Transverse colon (tissue), 4 donors: ENCODE measurements at regions not wholly inside any gene's neighbourhood (a gene's known extent, or its start where the extent isn't known, plus 50 kb on each side); places are given as distances from the start of the nearest gene placed in this dataset.

Source experiments
- DNase-seq: peaks from one replicate; pipeline ENCODE4 v3.0.0-alpha.2; 2019
- H3K27ac ChIP-seq, 4 donors: fragments of 200-600 bp; sonication (generic); 2 replicates each; pipeline ENCODE4 v1.5.1; 2016 to 2018; ENCODE audit warnings: inconsistent platforms in 4 of 4
- H3K27me3 ChIP-seq: fragments of 200-600 bp; sonication (generic); 2 replicates; pipeline ENCODE4 v1.5.1; 2017; ENCODE audit warnings: inconsistent platforms
- H3K36me3 ChIP-seq, 4 donors: fragments of 200-600 bp; sonication (generic); 2 replicates each; pipeline ENCODE4 v1.5.1; 2017 to 2019; ENCODE audit warnings: inconsistent platforms in 4 of 4
- H3K4me1 ChIP-seq, 4 donors: fragments of 200-600 bp; sonication (generic); 2 replicates each; pipeline ENCODE4 v1.5.1; 2017 to 2020; ENCODE audit warnings: inconsistent platforms in 4 of 4
- H3K4me3 ChIP-seq, 4 donors: fragments of 200-600 bp; sonication (generic); 1 replicate in 1 of 4; 2 replicates in 3 of 4; pipeline versions ENCODE4 v1.5.1 to v1.6.1; 2017 to 2019; ENCODE audit warnings: inconsistent platforms in 4 of 4
- H3K9me3 ChIP-seq, 2 donors: fragments of 200-600 bp; sonication (generic); 2 replicates each; pipeline ENCODE4 v1.5.1; 2017 to 2019; ENCODE audit warnings: inconsistent platforms in 2 of 2
- EP300 ChIP-seq: sonication (generic); formaldehyde crosslinking; IDR thresholded peaks from one replicate; pipeline ENCODE4 v1.6.1; 2017; ENCODE audit warnings: antibody characterized with exemption, low read depth
- POLR2A ChIP-seq: fragments of 450-650 bp; IDR thresholded peaks from one replicate; pipeline ENCODE4 v1.6.1; 2016; ENCODE audit warnings: antibody characterized with exemption, mild to moderate bottlenecking, moderate library complexity
- POLR2AphosphoS5 ChIP-seq, 3 donors: sonication (generic); formaldehyde crosslinking; IDR thresholded peaks; one replicate each; pipeline ENCODE4 v1.6.1; 2016; ENCODE audit warnings: antibody characterized with exemption in 3 of 3
- WGBS, 2 donors: methylation state at CpG; one replicate each; pipeline ENCODE4 v1.1.5; 2018; ENCODE audit warnings: low coverage in 1 of 2; 5-methylcytosine and 5-hydroxymethylcytosine counted together
- in situ Hi-C, 4 donors: fragments of 200-750 bp; cut with MboI; loops; one replicate each; pipeline versions ENCODE4 v1.15.0 to v1.15.1; 2017; ENCODE audit warnings: low sequenced_read_pairs in 3 of 4, low pct_ligation_motif_present in 1 of 4, low pct_unique_long_range_greater_than_20kb in 1 of 4
- intact Hi-C: fragments of 100-400 bp; cut with DNase I; formaldehyde crosslinking; loops from one replicate; pipeline ENCODE4 v1.15.1; 2023; ENCODE audit warnings: low total_unique reads
- TF ChIP-seq, protein P1 (sequence below), 5 experiments: fragments of 200-600 bp in 3 of 5; fragments of 450-650 bp in 2 of 5; sonication (generic) in 3 of 5; IDR thresholded peaks; 1 replicate in 2 of 5; 2 replicates in 3 of 5; pipeline ENCODE4 v1.5.1; 2016 to 2017; ENCODE audit warnings: antibody characterized with exemption in 5 of 5, inconsistent platforms in 3 of 5, mild to moderate bottlenecking in 2 of 5, moderate library complexity in 1 of 5

DNA sequence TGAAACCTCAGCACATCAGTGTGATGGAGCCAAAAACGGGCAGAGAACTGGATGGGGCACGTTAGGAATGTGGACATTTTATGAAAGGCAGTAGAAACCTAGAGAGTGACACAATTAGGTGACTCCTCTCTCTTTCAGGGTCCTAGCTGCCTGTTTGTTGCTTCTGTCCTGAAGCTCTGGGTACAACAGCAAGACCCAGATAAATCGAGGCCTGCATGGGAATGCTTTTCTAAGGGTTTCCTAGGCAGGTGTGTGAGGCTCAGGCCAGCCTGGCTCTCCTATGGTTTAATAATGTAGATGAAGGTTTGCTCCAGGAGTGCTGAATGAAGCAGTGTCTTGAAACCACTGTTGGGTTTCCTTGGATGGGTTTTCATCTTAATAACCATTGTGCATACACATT, 517.1 kb upstream of the RAB6C start:
- no peak overlapping the region for H3K4me3 ChIP-seq
- H3K27ac ChIP-seq = no peak overlapping the region
- H3K36me3 ChIP-seq = no peaks in the 10 kb centered on the region
- no peaks in the 10 kb centered on the region for H3K9me3 ChIP-seq
- WGBS, 2 donors = 40 to 45% methylated on average over 2 to 3 of the region's 3 CpGs
- in situ Hi-C loops = no loop called here
- H3K4me1 ChIP-seq = no peaks in the 10 kb centered on the region
- intact Hi-C loops = no loop called here
- H3K27me3 ChIP-seq = no peaks in the 10 kb centered on the region
- TF ChIP-seq POLR2A = no peak
- DNase-seq = no peak

DNA sequence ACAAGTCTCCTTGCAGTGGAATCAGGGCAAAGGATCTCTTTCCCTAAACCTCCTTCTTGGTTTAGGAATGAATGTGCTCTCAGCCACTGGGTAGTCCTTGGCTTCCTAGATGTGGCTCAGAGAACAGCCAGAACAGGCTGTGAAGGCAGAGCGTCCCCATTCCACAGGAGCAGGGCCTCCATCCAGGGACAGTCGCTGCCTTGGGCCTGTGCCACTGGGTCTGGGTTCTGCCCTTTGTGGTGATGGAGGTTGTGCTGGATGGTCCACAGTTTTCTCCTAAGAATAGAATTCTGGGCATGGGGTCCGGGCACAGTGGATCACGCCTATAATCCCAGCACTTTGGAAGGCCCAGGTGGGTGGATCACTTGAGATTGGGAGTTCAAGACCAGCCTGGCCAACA, 516.5 kb upstream of the RAB6C start:
- no peaks in the 10 kb centered on the region for H3K4me1 ChIP-seq
- DNase-seq = no peak
- H3K9me3 ChIP-seq = no peaks in the 10 kb centered on the region
- H3K36me3 ChIP-seq = no peaks in the 10 kb centered on the region
- no peaks in the 10 kb centered on the region for H3K27me3 ChIP-seq
- H3K27ac ChIP-seq = no peak overlapping the region
- TF ChIP-seq POLR2AphosphoS5 (IDR thresholded peaks at IDR 0.05) (no peak), POLR2A (no peak), EP300 (no peak)
- TF ChIP-seq, protein P1, sequence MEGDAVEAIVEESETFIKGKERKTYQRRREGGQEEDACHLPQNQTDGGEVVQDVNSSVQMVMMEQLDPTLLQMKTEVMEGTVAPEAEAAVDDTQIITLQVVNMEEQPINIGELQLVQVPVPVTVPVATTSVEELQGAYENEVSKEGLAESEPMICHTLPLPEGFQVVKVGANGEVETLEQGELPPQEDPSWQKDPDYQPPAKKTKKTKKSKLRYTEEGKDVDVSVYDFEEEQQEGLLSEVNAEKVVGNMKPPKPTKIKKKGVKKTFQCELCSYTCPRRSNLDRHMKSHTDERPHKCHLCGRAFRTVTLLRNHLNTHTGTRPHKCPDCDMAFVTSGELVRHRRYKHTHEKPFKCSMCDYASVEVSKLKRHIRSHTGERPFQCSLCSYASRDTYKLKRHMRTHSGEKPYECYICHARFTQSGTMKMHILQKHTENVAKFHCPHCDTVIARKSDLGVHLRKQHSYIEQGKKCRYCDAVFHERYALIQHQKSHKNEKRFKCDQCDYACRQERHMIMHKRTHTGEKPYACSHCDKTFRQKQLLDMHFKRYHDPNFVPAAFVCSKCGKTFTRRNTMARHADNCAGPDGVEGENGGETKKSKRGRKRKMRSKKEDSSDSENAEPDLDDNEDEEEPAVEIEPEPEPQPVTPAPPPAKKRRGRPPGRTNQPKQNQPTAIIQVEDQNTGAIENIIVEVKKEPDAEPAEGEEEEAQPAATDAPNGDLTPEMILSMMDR (IDR thresholded peaks at IDR 0.05) = no peak
- intact Hi-C loops = no loop called here
- in situ Hi-C loops = no loop called here
- no peak overlapping the region for H3K4me3 ChIP-seq
- 76% methylated on average over 4 of the region's 4 CpGs; no CpG with 5 or more reads in 1 of the 2 donors for WGBS, 2 donors

DNA sequence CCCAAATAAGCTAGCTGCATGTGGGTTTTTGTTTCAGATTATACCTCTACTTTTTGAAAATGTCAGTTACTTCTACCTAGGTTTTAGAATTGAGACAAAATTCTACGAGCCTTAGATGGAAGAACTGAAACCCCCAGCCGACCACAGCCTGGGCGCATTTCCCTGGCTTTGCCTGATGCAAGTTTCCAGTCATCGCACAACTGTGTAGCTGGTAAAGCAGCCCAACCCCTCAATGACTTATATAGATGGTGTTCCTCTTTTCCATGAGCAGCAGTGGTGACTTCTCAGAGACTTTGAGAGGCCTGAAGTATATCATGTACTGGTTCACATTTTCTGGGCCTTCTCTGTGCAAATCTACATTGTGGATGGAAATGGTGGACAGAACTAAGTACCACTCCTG, 515.4 kb upstream of the RAB6C start:
- no peak overlapping the region for H3K4me3 ChIP-seq
- H3K36me3 ChIP-seq = no peaks in the 10 kb centered on the region
- no peak overlapping the region for H3K27ac ChIP-seq
- intact Hi-C loops (no loop called here), in situ Hi-C loops (no loop called here)
- WGBS, 2 donors = 92% methylated on average over 4 of the region's 4 CpGs; no CpG with 5 or more reads in 1 of the 2 donors
- H3K9me3 ChIP-seq = no peaks in the 10 kb centered on the region
- no peaks in the 10 kb centered on the region for H3K27me3 ChIP-seq
- H3K4me1 ChIP-seq = no peaks in the 10 kb centered on the region
- no peak for DNase-seq
- TF ChIP-seq, protein P1 (IDR thresholded peaks at IDR 0.05) = no peak
- TF ChIP-seq EP300 (no peak), POLR2A (no peak), POLR2AphosphoS5 (IDR thresholded peaks at IDR 0.05) (no peak)

DNA sequence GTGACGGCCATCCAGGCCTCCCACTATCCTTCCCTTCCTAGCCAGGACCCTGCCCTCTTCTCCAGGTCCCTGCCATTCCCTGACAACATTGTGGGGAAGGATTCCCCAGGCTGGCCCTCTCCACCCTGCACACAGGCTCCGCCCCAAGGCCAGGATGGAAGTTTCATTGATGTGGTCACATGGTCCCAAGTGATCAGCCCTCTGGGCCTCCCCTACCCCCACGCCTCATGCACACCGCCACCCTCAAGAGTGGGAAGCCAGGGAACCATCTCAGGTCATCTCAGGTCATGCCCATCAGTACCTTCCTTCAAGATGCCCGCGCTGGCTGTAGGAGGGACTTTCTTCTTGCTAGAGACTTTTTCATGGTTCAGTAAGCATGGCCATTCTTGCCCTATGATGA, 514.8 kb upstream of the RAB6C start:
- H3K27ac ChIP-seq = no peak overlapping the region
- no peak overlapping the region for H3K4me3 ChIP-seq
- no peaks in the 10 kb centered on the region for H3K36me3 ChIP-seq
- H3K27me3 ChIP-seq = no peaks in the 10 kb centered on the region
- intact Hi-C loops (no loop called here), in situ Hi-C loops (no loop called here)
- no peaks in the 10 kb centered on the region for H3K9me3 ChIP-seq
- WGBS, 2 donors = 72 to 83% methylated on average over 1 to 6 of the region's 6 CpGs
- no peak for DNase-seq
- TF ChIP-seq EP300 = no peak
- TF ChIP-seq POLR2A = no peak
- TF ChIP-seq, protein P1 (IDR thresholded peaks at IDR 0.05) = no peak
- H3K4me1 ChIP-seq = no peaks in the 10 kb centered on the region

DNA sequence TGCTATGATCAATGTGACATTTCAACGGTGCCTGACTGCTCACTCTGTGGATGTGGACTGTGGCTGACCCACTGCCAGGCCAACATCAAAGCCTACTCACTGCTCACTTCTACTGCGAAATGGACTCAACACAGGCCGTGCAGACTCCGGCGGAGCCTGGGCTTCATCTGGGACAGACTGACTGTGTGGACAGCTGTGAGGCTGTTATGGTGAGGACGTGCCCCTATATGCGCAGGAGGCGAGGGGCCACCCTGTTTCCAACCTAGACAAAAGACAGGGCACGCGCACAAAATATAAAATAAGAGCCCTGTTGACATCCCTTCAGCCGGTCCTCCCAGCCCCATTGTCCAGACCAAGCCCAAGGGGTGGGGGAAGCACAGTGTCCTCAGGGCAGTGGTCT, 514.4 kb upstream of the RAB6C start:
- DNase-seq = no peak
- in situ Hi-C loops = no loop called here
- Histone ChIP-seq H3K4me3 (no peak overlapping the region), H3K27ac (no peak overlapping the region), H3K9me3 (no peaks in the 10 kb centered on the region), H3K4me1 (no peaks in the 10 kb centered on the region), H3K27me3 (no peaks in the 10 kb centered on the region), H3K36me3 (no peaks in the 10 kb centered on the region)
- 81% methylated on average over 11 of the region's 11 CpGs; no CpG with 5 or more reads in 1 of the 2 donors for WGBS, 2 donors
- TF ChIP-seq, protein P1 (IDR thresholded peaks at IDR 0.05) = no peak
- no peak for TF ChIP-seq POLR2A
- TF ChIP-seq POLR2AphosphoS5 (IDR thresholded peaks at IDR 0.05) = no peak
- TF ChIP-seq EP300 = no peak
- intact Hi-C loops = no loop called here
